Urinary bladder (tissue), 3 donors: ENCODE measurements at regions not wholly inside any gene's neighbourhood (a gene's known extent, or its start where the extent isn't known, plus 50 kb on each side); places are given as distances from the start of the nearest gene placed in this dataset.
"Not testable (repeated sequence)": the region's sequence is repeated elsewhere in the genome, so short reads cannot be mapped to it uniquely, and the experiment has no call there.

Experiments
- DNase-seq: peaks from one replicate; pipeline ENCODE4 v3.0.0-alpha.2; 2015; ENCODE audit errors: extremely low spot score
- H3K27ac ChIP-seq: one replicate; pipeline ENCODE4 v1.5.1; 2013; ENCODE audit warnings: low read depth, mild to moderate bottlenecking, moderate library complexity
- H3K36me3 ChIP-seq: one replicate; pipeline ENCODE4 v1.6.1; 2013; ENCODE audit warnings: mild to moderate bottlenecking, moderate library complexity; ENCODE audit not compliant: insufficient read depth
- H3K4me1 ChIP-seq: one replicate; pipeline ENCODE4 v1.6.1; 2013; ENCODE audit warnings: mild to moderate bottlenecking, moderate library complexity; ENCODE audit not compliant: insufficient read depth
- H3K4me3 ChIP-seq: one replicate; pipeline ENCODE4 v1.5.1; 2013; ENCODE audit warnings: low read depth, low read length
- WGBS: extraction: QIAGEN DNeasy Blood & Tissue Kit; methylation state at CpG from one replicate; pipeline ENCODE4 v1.1.7; 2013; 5-methylcytosine and 5-hydroxymethylcytosine counted together
- donor health status: healthy with polysubstance abuse.
- donor health status: healthy.

DNA sequence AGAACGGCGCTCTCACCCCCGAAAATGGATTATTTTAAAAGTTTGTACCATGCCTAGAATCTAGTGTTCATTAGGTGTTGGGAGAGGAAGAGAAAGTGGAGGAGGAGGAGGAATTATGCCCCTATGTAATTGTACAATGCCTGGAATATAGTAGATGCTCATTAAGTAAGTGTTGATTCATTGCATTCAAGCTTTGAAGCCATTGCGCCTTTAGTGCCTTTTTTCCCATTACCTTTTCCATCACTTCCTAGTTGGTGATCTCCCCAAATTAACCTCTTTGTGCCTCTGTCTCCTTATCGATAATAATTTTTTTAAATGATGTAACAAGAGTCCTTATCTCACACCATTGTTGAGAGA is 220.7 kb upstream of the PRICKLE2 start:
- Histone ChIP-seq H3K4me1 (no peaks in the 10 kb centered on the region), H3K4me3 (no peak overlapping the region), H3K36me3 (no peaks in the 10 kb centered on the region), H3K27ac (no peak overlapping the region)
- DNase-seq: no peak
- 76% methylated on average over 5 of the region's 5 CpGs for WGBS

DNA sequence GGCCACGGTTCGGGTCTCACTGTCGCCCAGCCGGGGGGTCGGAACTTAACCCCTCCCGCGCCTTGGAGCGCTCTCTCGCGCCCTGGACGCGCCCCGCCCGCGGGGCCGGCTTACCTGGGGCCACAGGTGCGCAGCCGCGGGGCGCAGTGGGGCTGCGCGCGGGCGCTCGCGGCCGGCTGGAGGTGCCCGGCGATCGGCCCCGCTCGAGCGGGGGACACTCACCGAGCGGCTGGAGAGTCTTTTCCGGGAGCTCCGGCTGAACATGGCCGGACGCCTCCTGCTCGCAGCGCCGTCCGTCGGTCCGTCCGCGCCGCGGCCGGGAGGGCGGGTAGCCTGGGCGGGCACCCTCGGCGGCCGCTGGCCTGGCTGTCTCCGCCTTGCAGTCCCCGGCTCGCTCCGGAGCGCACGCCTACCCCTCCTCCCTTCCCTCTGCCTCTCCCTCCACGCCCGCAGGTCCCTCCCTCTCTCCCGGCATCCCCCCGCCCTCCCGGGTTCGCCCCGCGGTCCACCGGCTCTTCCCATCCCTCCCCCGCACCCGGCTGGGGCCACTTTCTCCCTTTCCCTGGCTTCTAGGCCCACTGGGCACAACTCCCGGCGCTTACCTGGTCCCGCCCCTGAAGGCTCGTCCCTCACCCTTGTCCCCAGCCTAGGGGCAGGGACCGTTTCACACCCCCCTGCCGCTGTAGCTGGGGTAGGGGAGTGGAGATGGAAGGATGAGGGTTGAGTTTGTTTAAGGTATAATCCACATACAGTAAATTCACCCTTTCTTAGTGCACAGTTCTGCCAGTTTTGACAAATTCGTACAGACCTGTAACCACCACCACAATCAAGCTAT is 220.1 kb upstream of the PRICKLE2 start:
- Histone ChIP-seq H3K36me3 (no peaks in the 10 kb centered on the region), H3K4me3 (peak overlapping the region; percentile 66), H3K4me1 (peaks cover under 1% of the 10 kb centered on the region), H3K27ac (no peak overlapping the region)
- no peak for DNase-seq
- 4% methylated on average over 76 of the region's 79 CpGs for WGBS

DNA sequence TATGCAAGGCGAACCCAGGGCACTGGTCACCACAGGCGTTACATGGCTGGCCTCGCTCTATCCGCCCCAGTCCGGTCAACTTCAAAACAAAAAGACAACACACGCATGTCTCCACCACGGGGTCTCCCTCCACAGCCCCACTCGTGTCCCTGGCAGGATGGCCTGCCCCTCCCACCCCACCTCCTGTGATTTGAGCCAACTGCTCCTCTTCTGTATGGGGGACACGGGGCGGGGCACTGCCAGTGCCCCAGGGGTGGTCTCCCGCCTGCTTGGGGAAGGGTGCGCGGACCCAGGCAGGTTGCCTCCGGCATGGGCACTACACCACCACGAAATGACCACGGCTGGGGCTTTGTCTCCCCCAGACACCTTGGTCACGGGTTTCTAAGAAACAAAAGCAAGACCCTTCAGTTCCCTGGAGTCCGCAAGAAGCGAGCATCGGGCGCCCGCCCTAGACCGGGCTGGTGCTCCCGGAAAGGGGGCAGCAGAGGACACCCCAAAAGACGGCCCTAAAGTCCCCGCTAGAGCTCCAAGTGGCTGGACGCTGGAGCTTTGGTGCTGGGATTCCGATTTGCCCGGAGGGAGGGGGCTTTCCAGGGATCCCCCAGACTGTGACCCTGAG is 219.3 kb upstream of the PRICKLE2 start:
- 9% methylated on average over 29 of the region's 29 CpGs for WGBS
- Histone ChIP-seq H3K4me1 (peaks cover 3% of the 10 kb centered on the region), H3K27ac (no peak overlapping the region), H3K4me3 (peak overlapping the region; percentile 66), H3K36me3 (no peaks in the 10 kb centered on the region)
- no peak for DNase-seq

DNA sequence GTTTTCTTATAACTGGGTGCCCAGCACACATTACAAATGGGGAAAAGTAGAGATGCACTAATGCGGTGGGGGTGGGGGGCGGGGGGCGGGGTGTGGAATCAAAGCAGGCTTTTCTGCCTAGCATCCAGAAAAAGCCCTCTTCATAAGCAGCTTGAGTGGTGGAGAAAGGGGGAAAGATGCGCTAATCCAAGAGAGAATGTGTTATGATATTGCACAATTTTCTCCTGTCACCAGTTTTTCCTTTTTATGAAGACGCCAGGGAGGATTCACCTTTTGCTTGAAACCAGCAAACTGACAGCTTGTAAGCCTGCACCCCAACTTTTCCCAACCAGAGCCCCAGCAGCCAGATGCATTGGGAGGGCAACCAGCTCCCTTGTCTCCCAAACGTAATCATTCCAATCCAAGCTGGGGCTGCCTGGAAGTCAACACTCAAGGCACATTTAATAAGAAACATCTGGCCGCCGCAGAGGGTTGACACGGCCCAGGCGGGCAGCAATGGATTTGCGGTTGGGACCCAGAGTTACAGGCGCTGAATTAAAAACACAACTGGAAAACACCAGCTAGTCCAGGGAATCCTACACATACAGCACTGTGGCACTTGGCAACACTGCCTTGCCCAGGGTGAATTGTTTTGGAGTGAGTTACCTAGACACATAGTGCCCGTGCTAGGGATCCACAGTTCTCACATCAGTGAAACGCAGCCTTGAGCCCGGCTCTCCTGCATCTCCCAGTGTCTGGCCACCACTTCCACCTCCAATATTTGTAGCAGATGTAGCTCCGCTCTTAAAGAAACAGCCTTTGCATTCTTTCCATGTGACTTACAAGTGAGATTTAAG is 218.5 kb upstream of the PRICKLE2 start:
- peak; percentile 15 for DNase-seq
- Histone ChIP-seq H3K27ac (no peak overlapping the region), H3K36me3 (no peaks in the 10 kb centered on the region), H3K4me3 (no peak overlapping the region), H3K4me1 (peaks cover 3% of the 10 kb centered on the region)
- 39% methylated on average over 16 of the region's 16 CpGs for WGBS

DNA sequence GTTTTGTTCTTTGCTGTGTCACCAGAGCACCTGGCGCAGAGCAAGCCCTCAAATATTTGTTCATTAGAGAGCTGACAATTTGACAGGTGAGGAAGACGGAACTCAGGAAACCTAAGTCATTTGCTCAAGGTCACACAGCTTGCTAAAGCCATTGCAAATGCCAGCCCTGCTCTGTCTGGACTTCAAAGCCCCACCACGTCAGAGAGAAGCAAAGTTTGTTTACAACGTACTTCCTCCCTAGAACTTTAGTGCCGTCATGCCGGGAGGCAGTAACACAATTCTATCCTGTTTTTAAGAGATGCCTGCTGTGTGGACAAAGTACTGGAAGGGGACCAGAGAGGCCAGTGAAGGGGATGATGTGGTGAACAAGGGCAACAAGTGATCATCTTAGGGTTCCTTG is 216.6 kb upstream of the PRICKLE2 start:
- Histone ChIP-seq H3K36me3 (no peaks in the 10 kb centered on the region), H3K4me1 (peaks cover 3% of the 10 kb centered on the region), H3K27ac (no peak overlapping the region), H3K4me3 (no peak overlapping the region)
- 60% methylated on average over 6 of the region's 6 CpGs for WGBS
- DNase-seq: no peak

DNA sequence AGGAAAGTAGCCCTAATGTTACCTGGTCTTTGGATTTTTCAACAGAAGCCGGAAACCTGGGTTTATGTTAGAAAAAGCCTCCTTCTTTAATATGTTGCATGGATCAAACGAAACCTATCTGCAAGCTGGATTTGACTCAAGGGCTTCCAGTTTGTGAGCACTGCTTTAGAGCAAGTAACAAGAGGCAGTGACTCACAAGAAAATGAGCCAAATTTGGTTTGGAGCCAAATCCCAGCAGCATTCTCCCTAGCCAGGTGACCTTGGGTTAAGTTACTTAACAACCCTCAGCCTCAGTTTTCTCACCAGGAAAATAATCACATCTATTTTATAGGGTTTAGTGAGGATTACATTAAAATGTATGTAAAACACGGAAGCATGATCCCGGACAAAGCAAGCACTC is 215.2 kb upstream of the PRICKLE2 start:
- WGBS: 58% methylated on average over 4 of the region's 4 CpGs
- H3K36me3 ChIP-seq: no peaks in the 10 kb centered on the region
- no peak overlapping the region for H3K27ac ChIP-seq
- peaks cover 3% of the 10 kb centered on the region for H3K4me1 ChIP-seq
- DNase-seq: no peak
- H3K4me3 ChIP-seq: no peak overlapping the region

DNA sequence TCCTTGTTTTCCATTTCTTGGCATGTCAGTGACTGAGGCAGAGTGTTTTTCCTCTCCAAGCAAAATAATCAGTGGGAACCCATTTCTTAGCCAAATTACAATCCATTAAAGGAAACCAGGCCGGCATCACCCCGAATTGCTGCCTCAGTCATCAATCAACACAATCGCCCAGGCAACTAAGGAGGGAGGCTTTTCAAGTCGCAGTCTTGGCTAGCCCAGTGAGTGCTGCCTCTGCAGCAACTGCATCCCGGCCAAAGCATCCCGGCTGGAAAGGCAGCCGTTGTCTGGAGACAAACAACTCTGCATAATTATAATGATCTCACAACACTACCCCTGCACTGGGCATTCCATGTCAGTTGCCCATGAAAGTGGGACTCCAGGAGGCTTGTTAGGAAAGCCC is 213.5 kb upstream of the PRICKLE2 start:
- Histone ChIP-seq H3K27ac (no peak overlapping the region), H3K36me3 (no peaks in the 10 kb centered on the region), H3K4me3 (no peak overlapping the region), H3K4me1 (peaks cover 3% of the 10 kb centered on the region)
- DNase-seq: no peak
- 46% methylated on average over 7 of the region's 7 CpGs for WGBS

DNA sequence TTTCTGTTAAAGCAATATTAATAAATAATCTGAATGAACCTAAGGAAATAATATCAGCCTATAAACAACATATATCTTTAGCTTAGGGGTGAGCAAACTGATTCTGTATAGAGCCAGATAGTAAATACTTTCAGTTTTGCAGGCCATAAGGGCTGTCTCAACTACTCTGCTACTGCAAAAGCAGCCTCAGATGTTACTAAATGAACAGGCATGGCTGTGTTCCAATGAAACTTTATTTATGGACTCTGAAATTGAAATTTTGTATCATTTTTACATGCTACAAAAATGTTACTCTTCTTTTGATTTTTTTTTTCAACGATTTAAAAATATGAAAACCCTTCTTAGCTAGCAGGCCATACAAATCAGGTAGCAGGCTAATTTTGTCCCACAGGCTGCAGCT is 212.8 kb upstream of the PRICKLE2 start:
- Histone ChIP-seq H3K27ac (no peak overlapping the region), H3K36me3 (no peaks in the 10 kb centered on the region), H3K4me3 (no peak overlapping the region), H3K4me1 (peaks cover 3% of the 10 kb centered on the region)
- DNase-seq: no peak
- 48% methylated on average over 1 of the region's 1 CpG for WGBS

DNA sequence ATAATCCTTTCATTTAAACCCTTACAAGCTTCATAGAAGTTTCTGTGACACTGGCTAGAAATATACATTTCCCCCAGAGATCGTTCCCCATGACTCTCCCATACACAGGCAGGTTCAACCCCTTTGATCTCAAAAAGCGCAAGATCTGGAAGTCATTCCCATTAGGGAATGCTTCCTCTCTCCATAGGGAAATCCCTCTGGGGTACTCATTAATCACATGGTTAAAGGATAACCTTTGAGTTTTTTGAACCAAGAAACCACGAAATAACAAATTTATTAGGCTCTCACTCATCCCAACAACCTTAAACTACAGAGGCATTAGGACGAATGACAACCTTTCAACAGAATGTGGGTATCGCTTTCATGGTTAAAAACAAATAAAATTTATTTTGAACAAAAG is 211.9 kb upstream of the PRICKLE2 start:
- no peak for DNase-seq
- Histone ChIP-seq H3K27ac (no peak overlapping the region), H3K4me1 (peaks cover 3% of the 10 kb centered on the region), H3K36me3 (no peaks in the 10 kb centered on the region), H3K4me3 (no peak overlapping the region)
- 89% methylated on average over 5 of the region's 5 CpGs for WGBS

DNA sequence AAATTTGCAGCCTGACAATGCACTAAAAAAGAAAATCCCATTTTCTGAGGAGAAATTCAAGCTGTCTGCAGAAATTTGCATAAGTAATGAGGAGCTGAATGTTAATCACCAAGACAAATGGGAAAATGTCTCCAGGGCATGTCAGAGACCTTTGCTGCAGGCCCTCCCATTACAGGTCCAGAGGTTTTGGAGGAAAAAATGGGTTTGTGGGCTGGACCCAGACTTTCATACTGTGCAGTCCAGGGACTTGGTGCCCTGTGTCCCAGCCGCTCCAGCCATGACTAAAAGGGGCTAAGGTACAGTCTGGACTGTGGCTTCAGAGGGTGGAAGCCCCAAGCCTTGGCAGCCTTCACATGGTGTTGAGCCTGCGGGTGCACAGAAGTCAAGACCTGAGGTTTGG is 209.8 kb upstream of the PRICKLE2 start:
- DNase-seq, H3K27ac ChIP-seq, H3K36me3 ChIP-seq, H3K4me1 ChIP-seq, H3K4me3 ChIP-seq: not testable (repeated sequence)
- WGBS: 97% methylated on average over 2 of the region's 2 CpGs

DNA sequence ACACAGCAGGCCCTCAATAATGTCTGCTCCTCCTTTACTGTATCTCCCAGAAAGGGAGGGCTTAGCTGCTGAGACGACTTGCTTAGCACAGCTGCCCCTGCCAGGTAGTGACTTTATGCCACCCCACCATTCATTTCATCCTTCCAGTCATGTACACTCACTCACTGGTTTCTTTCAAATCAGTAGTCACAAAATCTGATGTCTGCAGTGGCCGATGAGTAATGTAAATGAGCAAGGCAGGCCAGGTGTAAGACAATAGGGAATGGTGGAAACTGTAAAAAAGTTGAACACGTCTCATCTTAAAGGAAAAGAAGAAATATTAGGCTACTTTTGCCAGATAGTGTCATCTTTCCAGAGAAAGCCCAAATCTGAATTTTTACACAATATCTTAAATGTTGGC is 207.6 kb upstream of the PRICKLE2 start:
- Histone ChIP-seq H3K36me3 (no peaks in the 10 kb centered on the region), H3K4me1 (no peaks in the 10 kb centered on the region), H3K4me3 (no peak overlapping the region), H3K27ac (no peak overlapping the region)
- 95% methylated on average over 3 of the region's 3 CpGs for WGBS
- no peak for DNase-seq

DNA sequence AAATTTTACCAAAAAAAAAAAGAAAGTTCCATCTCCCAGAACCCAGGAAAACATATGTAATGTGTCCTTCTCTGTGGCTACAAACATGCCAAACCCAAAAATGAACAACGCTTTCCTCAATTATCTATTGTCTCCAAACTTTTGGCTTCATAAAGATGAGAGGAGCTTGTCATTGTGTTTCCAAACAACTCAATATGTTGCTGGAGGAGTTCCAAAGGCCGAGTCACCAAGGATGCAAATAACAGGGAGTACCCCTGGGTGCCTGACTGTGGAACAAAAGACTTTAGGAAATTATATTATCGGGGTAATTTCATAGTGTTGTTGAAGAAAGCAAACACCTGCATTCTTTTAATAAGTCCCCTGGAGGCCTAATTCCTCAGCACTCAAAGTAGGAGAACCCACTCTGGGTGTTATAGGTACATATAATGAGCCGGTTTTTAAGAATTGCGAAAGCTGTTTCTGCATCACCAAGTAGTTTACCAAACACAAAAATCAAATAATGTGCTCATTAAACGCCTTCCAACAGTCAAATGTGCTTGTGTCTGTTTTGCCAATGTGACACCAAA is 206.3 kb upstream of the PRICKLE2 start:
- Histone ChIP-seq H3K27ac (no peak overlapping the region), H3K4me1 (no peaks in the 10 kb centered on the region), H3K36me3 (no peaks in the 10 kb centered on the region), H3K4me3 (no peak overlapping the region)
- 70% methylated on average over 6 of the region's 6 CpGs for WGBS
- DNase-seq: no peak

DNA sequence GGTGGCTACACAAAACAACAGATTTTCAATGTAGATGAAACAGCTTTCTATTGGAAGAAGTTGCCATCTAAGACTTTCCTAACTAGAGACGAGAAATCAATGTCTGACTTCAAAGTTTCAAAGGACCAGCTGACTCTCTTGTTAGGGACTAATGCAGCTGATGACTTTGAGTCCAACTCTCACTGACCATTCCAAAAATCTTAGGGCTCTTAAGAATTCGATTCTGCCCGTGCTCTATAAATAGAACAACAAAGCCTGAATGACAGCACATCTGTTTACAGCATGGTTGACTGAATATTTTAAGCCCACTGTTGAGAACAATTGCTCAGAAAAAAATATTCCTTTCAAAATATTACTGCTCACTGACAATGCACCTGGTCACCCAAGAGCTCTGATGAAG is 202.4 kb upstream of the PRICKLE2 start:
- 87% methylated on average over 3 of the region's 3 CpGs for WGBS
- no peak for DNase-seq
- Histone ChIP-seq H3K36me3 (no peaks in the 10 kb centered on the region), H3K4me1 (no peaks in the 10 kb centered on the region), H3K27ac (no peak overlapping the region), H3K4me3 (no peak overlapping the region)
